IMR-90 (cell line): ENCODE measurements at regions not wholly inside any gene's neighbourhood (a gene's known extent, or its start where the extent isn't known, plus 50 kb on each side); places are given as distances from the start of the nearest gene placed in this dataset.
A peak's percentile ranks its signal among the peaks of the same experiment; 100 is the strongest.

ENCODE experiments used
- ATAC-seq: fragments of 200-7000 bp; cut with Tn5 transposase; 2 replicates; pipeline ENCODE4 v1.9.1; 2020; ENCODE audit warnings: low read depth, mild to moderate bottlenecking, moderate library complexity
- BruUV-seq: library from RNA; stranded (reverse); fragments of 400-500 nt; replicated peaks from 2 replicates; lab custom pipeline; 2021; lab: Mats Ljungman, UMichigan
- CTCF ChIA-PET: fragments of 300-600 bp; formaldehyde crosslinking; extraction: SDS; loops from one replicate; lab custom pipeline; 2021; ENCODE audit warnings: antibody characterized with exemption; lab: Yijun Ruan, JAX
- POLR2A ChIA-PET: fragments of 300-600 bp; sonication (Branson Sonifier 250); formaldehyde crosslinking; loops from one replicate; lab custom pipeline; 2022; ENCODE audit warnings: antibody characterized with exemption; ENCODE audit not compliant: unreplicated experiment; lab: Charles Lee
- DNase-seq: peaks from one replicate; pipeline ENCODE4 v3.0.0; 2013
- H2AFZ ChIP-seq: replicated peaks from 2 replicates; pipeline ENCODE3; 2013; ENCODE audit warnings: low read length, mild to moderate bottlenecking; ENCODE audit not compliant: poor library complexity
- H2AK5ac ChIP-seq: 2 replicates; pipeline ENCODE4 v1.6.1; 2013; ENCODE audit warnings: low read depth, low read length, inconsistent platforms
- H2AK9ac ChIP-seq: replicated peaks from 2 replicates; pipeline ENCODE3; 2013; ENCODE audit warnings: mild to moderate bottlenecking, low read depth, low read length, moderate library complexity; ENCODE audit not compliant: poor library complexity
- H2BK120ac ChIP-seq: 2 replicates; pipeline ENCODE4 v1.6.1; 2013; ENCODE audit warnings: low read depth, low read length, inconsistent platforms
- H2BK15ac ChIP-seq: 3 replicates; pipeline ENCODE4 v1.6.1; 2013; ENCODE audit warnings: low read depth, low read length, inconsistent platforms
- H2BK20ac ChIP-seq: 2 replicates; pipeline ENCODE4 v1.6.1; 2013; ENCODE audit warnings: low read depth, mild to moderate bottlenecking, inconsistent platforms, low read length, moderate library complexity
- H2BK5ac ChIP-seq: 2 replicates; pipeline ENCODE4 v1.6.1; 2013; ENCODE audit warnings: mild to moderate bottlenecking, low read depth, low read length, inconsistent platforms; ENCODE audit not compliant: poor library complexity, severe bottlenecking
- H3K14ac ChIP-seq: replicated peaks from 2 replicates; pipeline ENCODE4 v1.6.1; 2013; ENCODE audit warnings: low read depth, low read length, inconsistent platforms
- H3K18ac ChIP-seq: 2 replicates; pipeline ENCODE4 v1.6.1; 2013; ENCODE audit warnings: low read depth, low read length, control low read depth
- H3K23ac ChIP-seq: 2 replicates; pipeline ENCODE4 v1.6.1; 2013; ENCODE audit warnings: low read depth, low read length, inconsistent platforms
- H3K27ac ChIP-seq: 2 replicates; pipeline ENCODE4 v1.5.1; 2013; ENCODE audit warnings: mild to moderate bottlenecking, control low read depth, low read length; ENCODE audit not compliant: insufficient read depth
- H3K27me3 ChIP-seq: 2 replicates; pipeline ENCODE4 v1.6.1; 2013; ENCODE audit warnings: low read length; ENCODE audit not compliant: control insufficient read depth, insufficient read depth
- H3K36me3 ChIP-seq: 2 replicates; pipeline ENCODE4 v1.6.1; 2013; ENCODE audit warnings: low read length, mixed read lengths; ENCODE audit not compliant: control insufficient read depth, insufficient read depth
- H3K4ac ChIP-seq: 2 replicates; pipeline ENCODE4 v1.6.1; 2013; ENCODE audit warnings: low read depth, low read length, inconsistent platforms
- H3K4me1 ChIP-seq: 2 replicates; pipeline ENCODE4 v1.6.1; 2013; ENCODE audit warnings: low read length, mixed read lengths; ENCODE audit not compliant: control insufficient read depth, insufficient read depth
- H3K4me2 ChIP-seq: 2 replicates; pipeline ENCODE4 v1.6.1; 2013; ENCODE audit warnings: low read depth, mild to moderate bottlenecking, control low read depth, low read length, moderate library complexity
- H3K4me3 ChIP-seq: 2 replicates; pipeline ENCODE4 v1.5.1; 2013; ENCODE audit warnings: low read depth, mild to moderate bottlenecking, control low read depth, low read length, moderate library complexity; ENCODE audit not compliant: insufficient read depth
- H3K56ac ChIP-seq: 2 replicates; pipeline ENCODE4 v1.6.1; 2013; ENCODE audit warnings: low read length, inconsistent platforms; ENCODE audit not compliant: insufficient read depth; ENCODE audit errors: extremely low read depth
- H3K79me1 ChIP-seq, 2 experiments: 2 replicates each; pipeline ENCODE4 v1.6.1; 2013; ENCODE audit warnings: low read length in 2 of 2, inconsistent platforms in 1 of 2, low read depth in 1 of 2
- H3K9ac ChIP-seq: 2 replicates; pipeline ENCODE4 v1.6.1; 2013; ENCODE audit warnings: low read depth, low read length, control low read depth
- H3K9me1 ChIP-seq: 2 replicates; pipeline ENCODE4 v1.6.1; 2013; ENCODE audit warnings: low read length, inconsistent platforms; ENCODE audit not compliant: insufficient read depth
- H3K9me3 ChIP-seq: 2 replicates; pipeline ENCODE4 v1.6.1; 2013; ENCODE audit warnings: low read length; ENCODE audit not compliant: control insufficient read depth, insufficient read depth
- H4K20me1 ChIP-seq: 2 replicates; pipeline ENCODE4 v1.6.1; 2013; ENCODE audit warnings: low read length, inconsistent platforms; ENCODE audit not compliant: insufficient read depth
- H4K5ac ChIP-seq: 2 replicates; pipeline ENCODE4 v1.6.1; 2013; ENCODE audit warnings: mild to moderate bottlenecking, low read depth, low read length, control low read depth
- H4K8ac ChIP-seq, 2 experiments: 2 replicates each; pipeline ENCODE4 v1.6.1; 2013; ENCODE audit warnings: low read depth in 2 of 2, low read length in 2 of 2, control low read depth in 1 of 2, inconsistent platforms in 1 of 2
- H4K91ac ChIP-seq: 2 replicates; pipeline ENCODE4 v1.6.1; 2013; ENCODE audit warnings: low read depth, low read length, inconsistent platforms; ENCODE audit not compliant: insufficient read depth
- BHLHE40 ChIP-seq: fragments of 150-350 bp; IDR thresholded peaks from 2 replicates; pipeline ENCODE4 v1.6.1; 2016; ENCODE audit warnings: mild to moderate bottlenecking, low read depth, low read length
- CEBPB ChIP-seq: IDR thresholded peaks from 2 replicates; pipeline ENCODE4 v1.6.1; 2012; ENCODE audit warnings: low read depth, low read length, improper control_type of control experiment
- FOS ChIP-seq: fragments of 150-350 bp; IDR thresholded peaks from 2 replicates; pipeline ENCODE4 v1.6.1; 2016; ENCODE audit warnings: low read depth, low read length
- MAZ ChIP-seq: IDR thresholded peaks from 2 replicates; pipeline ENCODE4 v1.6.1; 2012; ENCODE audit warnings: low read depth, mild to moderate bottlenecking, low read length, improper control_type of control experiment, moderate library complexity, borderline replicate concordance
- RAD21 ChIP-seq: IDR thresholded peaks from 2 replicates; pipeline ENCODE4 v1.6.1; 2012; ENCODE audit warnings: low read length, improper control_type of control experiment
- RCOR1 ChIP-seq: IDR thresholded peaks from 2 replicates; pipeline ENCODE4 v1.6.1; 2012; ENCODE audit warnings: mild to moderate bottlenecking, low read length, improper control_type of control experiment; ENCODE audit not compliant: insufficient replicate concordance
- WGBS, 2 experiments: methylation state at CpG; one replicate each; pipeline versions ENCODE4 v1.1.5 to v1.1.7; 2013; ENCODE audit warnings: missing lambda C conversion rate in 2 of 2; ENCODE audit not compliant: insufficient read length in 1 of 2; ENCODE audit errors: extremely low coverage in 2 of 2; 5-methylcytosine and 5-hydroxymethylcytosine counted together
- dilution Hi-C: fragments of 300-500 bp; cut with HindIII; formaldehyde crosslinking; loops from one replicate; pipeline ENCODE4 v1.14.3; 2018; ENCODE audit warnings: low sequenced_read_pairs; ENCODE audit not compliant: unreplicated experiment
- in situ Hi-C: fragments of 300-500 bp; cut with MboI; formaldehyde crosslinking; loops from 3 replicates; pipeline ENCODE4 v1.14.3; 2019; ENCODE audit warnings: low sequenced_read_pairs, inconsistent platforms, mixed read lengths
- intact Hi-C: fragments of 100-400 bp; cut with micrococcal nuclease; formaldehyde crosslinking; loops from 2 replicates; pipeline ENCODE4 v1.10.0; 2022

DNA sequence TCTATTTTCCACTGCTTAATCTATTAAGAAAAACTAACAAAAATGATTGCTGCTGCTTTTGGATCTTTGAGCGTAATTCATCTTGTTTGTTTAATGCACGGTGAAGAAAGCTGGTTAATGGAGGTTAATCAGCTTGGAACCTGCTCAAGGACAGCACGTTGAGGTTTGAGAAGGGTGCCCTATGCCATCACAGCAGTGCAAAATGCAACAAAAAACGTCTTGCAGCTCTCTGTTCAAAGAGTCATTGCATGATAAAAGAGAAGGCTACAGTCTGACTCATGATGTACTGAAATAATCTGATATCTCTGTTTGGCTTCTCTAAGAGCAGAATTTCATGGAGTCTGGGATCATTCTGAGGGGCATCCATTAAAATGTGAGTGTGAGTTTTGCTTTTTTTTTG is 80.6 kb upstream of the PREP start:
- peak overlapping the region; percentile 50; the same call in 1 of the 2 replicates for H3K23ac ChIP-seq
- H3K79me1 ChIP-seq = no peaks in the 10 kb centered on the region
- peak overlapping the region; percentile 11; the same call in 1 of the 2 replicates for H4K5ac ChIP-seq
- H3K36me3 ChIP-seq = no peaks in the 10 kb centered on the region
- no CpG with 5 or more reads among the region's 4 CpGs for WGBS, 2 experiments
- peak overlapping the region; percentile 10; the same call in 1 of the 2 replicates for H3K18ac ChIP-seq
- no peak overlapping the region for H2AFZ ChIP-seq
- TF ChIP-seq RAD21 (0 out of 2 replicates have a peak, but pooled peaks have one; percentile 10), CEBPB (peak; percentile 59), MAZ (no peak), RCOR1 (no peak), FOS (0 out of 2 replicates have a peak, but pooled peaks have one; percentile 16), BHLHE40 (peak; percentile 52; the same call in 1 of the 2 replicates)
- peak overlapping the region; percentile 74 for H3K4me2 ChIP-seq
- H3K27me3 ChIP-seq = no peaks in the 10 kb centered on the region
- peaks cover 8% of the 10 kb centered on the region for H3K4me1 ChIP-seq
- in situ Hi-C loops = loop anchor here (5.0 to 10.0 kb wide), 3 partner anchors 599 to 821 kb away; no protein-coding TSS in a partner anchor
- peak overlapping the region; percentile 72 for H3K4ac ChIP-seq
- H4K8ac ChIP-seq = peak overlapping the region in 1 of 2 experiments; percentile 64; a peak in 1 of 4 replicates
- no peaks in the 10 kb centered on the region for H4K20me1 ChIP-seq
- H3K56ac ChIP-seq = no peak overlapping the region
- no peaks in the 10 kb centered on the region; the same call in 1 of the 2 replicates for H3K9me1 ChIP-seq
- no peak overlapping the region for H2AK5ac ChIP-seq
- H3K9me3 ChIP-seq = no peaks in the 10 kb centered on the region
- intact Hi-C loops = loop anchor here (5.0 to 10.0 kb wide), 4 partner anchors 51 to 961 kb away; no protein-coding TSS in a partner anchor
- DNase-seq (peak; percentile 79), ATAC-seq (peak; percentile 75)
- H3K4me3 ChIP-seq = no peak overlapping the region
- no peak overlapping the region for H2AK9ac ChIP-seq
- ChIA-PET CTCF (interaction anchor here (0.7 to 1.9 kb wide), 6 partner anchors 9 to 1955 kb away, joined by 3 to 10 read pairs (median 4); no protein-coding TSS in a partner anchor), POLR2A (interaction anchor here (0.7 kb wide), 2 partner anchors 501 to 997 kb away, joined by 5 to 6 read pairs; no protein-coding TSS in a partner anchor)
- dilution Hi-C loops = no loop called here
- no TSS peak for BruUV-seq
- peak overlapping the region; percentile 88; the same call in 1 of the 2 replicates for H3K14ac ChIP-seq
- peak overlapping the region; percentile 67; the same call in 1 of the 2 replicates for H2BK20ac ChIP-seq
- 0 out of 2 replicates have a peak overlapping the region, but pooled peaks have one; percentile 17 for H4K91ac ChIP-seq
- H2BK5ac ChIP-seq = peak overlapping the region; percentile 21
- no peak overlapping the region for H3K27ac ChIP-seq
- H3K9ac ChIP-seq = no peak overlapping the region
- H2BK120ac ChIP-seq = peak overlapping the region; percentile 91; the same call in 1 of the 2 replicates
- H2BK15ac ChIP-seq = no peak overlapping the region
